WERI-Rb-1 (cell line): ENCODE measurements at regions not wholly inside any gene's neighbourhood (a gene's known extent, or its start where the extent isn't known, plus 50 kb on each side); places are given as distances from the start of the nearest gene placed in this dataset.
A peak's percentile ranks its signal among the peaks of the same experiment; 100 is the strongest.
"Not testable (repeated sequence)": the region's sequence is repeated elsewhere in the genome, so short reads cannot be mapped to it uniquely, and the experiment has no call there.

Source experiments
- DNase-seq: peaks from one replicate; pipeline ENCODE4 v3.0.0-alpha.2; 2020
- H3K27ac ChIP-seq: fragments of 250-450 bp; sonication (Bioruptor Pico); 2 replicates; pipeline ENCODE4 v1.5.1; 2020; ENCODE audit warnings: mild to moderate bottlenecking, moderate library complexity
- H3K27me3 ChIP-seq: fragments of 250-450 bp; sonication (Bioruptor Pico); 2 replicates; pipeline ENCODE4 v1.5.1; 2021; ENCODE audit warnings: mild to moderate bottlenecking, low read depth, moderate library complexity; ENCODE audit not compliant: insufficient read depth, severe bottlenecking
- H3K36me3 ChIP-seq: fragments of 250-450 bp; sonication (Bioruptor Pico); 2 replicates; pipeline ENCODE4 v1.5.1; 2020; ENCODE audit warnings: mild to moderate bottlenecking, moderate library complexity
- H3K4me3 ChIP-seq: 2 replicates; pipeline ENCODE4 v1.5.1; 2011; ENCODE audit warnings: low read depth, mild to moderate bottlenecking, control low read depth, low read length
- H3K9me3 ChIP-seq: fragments of 250-450 bp; sonication (Bioruptor Pico); 2 replicates; pipeline ENCODE4 v1.5.1; 2021; ENCODE audit warnings: mild to moderate bottlenecking, moderate library complexity; ENCODE audit not compliant: severe bottlenecking
- TF ChIP-seq, protein P1 (sequence below): IDR thresholded peaks from 2 replicates; pipeline ENCODE4 v1.5.1; 2011; ENCODE audit warnings: low read depth, mild to moderate bottlenecking, control low read depth, inconsistent platforms, low read length

DNA sequence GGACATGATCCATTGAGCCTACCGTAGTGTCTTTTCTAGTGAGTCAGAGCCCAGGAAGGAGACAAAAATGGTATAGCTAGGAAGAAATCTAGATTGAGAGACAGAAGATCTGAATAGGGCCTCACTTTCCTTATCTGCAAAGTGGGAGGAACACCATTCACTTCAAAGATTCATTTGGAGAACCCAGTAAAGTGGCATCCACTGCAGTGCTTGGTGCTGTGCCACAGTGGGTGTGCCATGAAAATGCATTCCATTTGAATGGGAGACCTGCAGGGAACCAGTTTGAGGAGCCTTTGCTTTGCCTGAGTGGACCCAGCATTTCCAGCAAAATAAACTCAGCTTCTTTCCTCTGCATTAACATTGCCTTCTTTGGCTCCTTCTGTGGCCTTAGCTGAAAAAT lies 470.5 kb upstream of the CADM1 start:
- H3K27ac ChIP-seq: no peak overlapping the region
- no peak for DNase-seq

DNA sequence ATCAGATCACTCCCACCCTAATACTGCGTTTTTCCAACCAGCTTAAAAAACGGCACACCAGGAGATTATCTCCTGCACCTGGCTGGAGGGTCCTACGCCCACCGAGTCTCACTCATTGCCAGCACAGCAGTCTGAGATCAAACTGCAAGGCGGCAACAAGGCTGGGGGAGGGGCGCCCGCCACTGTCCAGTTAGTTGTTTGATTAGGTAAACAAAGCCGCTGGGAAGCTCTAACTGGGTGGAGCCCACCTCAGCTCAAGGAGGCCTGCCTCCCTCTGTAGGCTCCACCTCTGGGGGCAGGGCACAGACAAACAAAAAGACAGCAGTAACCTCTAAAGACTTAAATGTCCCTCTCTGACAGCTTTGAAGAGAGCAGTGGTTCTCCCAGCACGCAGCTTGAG lies 463.0 kb upstream of the CADM1 start:
- not testable (repeated sequence) for H3K27me3 ChIP-seq, H3K4me3 ChIP-seq, H3K27ac ChIP-seq, H3K9me3 ChIP-seq, H3K36me3 ChIP-seq
- DNase-seq: peak; percentile 29

More for the DNA sequence above, 470.5 kb upstream of the CADM1 start:
- no peaks in the 10 kb centered on the region for H3K36me3 ChIP-seq
- TF ChIP-seq, protein P1, sequence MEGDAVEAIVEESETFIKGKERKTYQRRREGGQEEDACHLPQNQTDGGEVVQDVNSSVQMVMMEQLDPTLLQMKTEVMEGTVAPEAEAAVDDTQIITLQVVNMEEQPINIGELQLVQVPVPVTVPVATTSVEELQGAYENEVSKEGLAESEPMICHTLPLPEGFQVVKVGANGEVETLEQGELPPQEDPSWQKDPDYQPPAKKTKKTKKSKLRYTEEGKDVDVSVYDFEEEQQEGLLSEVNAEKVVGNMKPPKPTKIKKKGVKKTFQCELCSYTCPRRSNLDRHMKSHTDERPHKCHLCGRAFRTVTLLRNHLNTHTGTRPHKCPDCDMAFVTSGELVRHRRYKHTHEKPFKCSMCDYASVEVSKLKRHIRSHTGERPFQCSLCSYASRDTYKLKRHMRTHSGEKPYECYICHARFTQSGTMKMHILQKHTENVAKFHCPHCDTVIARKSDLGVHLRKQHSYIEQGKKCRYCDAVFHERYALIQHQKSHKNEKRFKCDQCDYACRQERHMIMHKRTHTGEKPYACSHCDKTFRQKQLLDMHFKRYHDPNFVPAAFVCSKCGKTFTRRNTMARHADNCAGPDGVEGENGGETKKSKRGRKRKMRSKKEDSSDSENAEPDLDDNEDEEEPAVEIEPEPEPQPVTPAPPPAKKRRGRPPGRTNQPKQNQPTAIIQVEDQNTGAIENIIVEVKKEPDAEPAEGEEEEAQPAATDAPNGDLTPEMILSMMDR: no peak
- peaks cover 3% of the 10 kb centered on the region for H3K9me3 ChIP-seq
- H3K27me3 ChIP-seq: no peaks in the 10 kb centered on the region
- no peak overlapping the region for H3K4me3 ChIP-seq

DNA sequence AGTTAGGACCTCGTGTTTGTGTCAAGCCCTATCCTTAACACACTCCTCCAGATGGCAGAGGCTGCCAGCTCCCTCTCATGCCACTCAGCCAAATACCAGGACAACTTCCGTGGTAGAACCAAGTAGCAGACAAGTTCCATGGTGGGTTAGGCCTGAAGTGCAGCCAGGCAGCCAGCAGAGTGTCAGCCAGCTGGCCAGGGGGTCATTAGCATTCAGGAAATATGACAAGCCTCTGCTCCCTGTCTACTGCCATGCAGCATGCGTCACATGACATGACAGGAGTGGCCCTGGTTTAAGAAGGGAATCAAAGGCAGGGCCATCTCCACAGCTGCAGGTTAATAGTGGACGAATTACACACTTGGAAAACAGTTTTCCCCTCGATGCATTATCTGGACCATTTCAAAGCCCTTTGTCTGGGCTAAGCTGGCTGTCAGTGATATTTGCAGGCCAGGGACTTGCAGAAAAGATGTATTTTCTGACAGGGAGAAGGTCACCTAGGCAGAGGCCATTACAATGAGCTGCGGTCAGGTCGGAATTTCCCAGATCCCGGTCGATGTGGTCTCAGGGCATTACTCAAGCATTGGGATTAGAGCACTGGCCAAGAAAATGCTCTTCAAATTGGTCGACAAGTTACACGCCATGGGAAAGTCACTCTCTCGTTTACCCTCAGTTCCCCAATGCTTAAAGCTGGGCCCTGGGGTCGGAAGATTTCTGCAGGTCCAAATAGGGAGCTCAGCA lies 461.7 kb upstream of the CADM1 start:
- TF ChIP-seq, protein P1: no peak
- no peak for DNase-seq
- H3K36me3 ChIP-seq: no peaks in the 10 kb centered on the region
- H3K27ac ChIP-seq: no peak overlapping the region
- H3K27me3 ChIP-seq: no peaks in the 10 kb centered on the region
- peaks cover 4% of the 10 kb centered on the region for H3K9me3 ChIP-seq
- H3K4me3 ChIP-seq: no peak overlapping the region

DNA sequence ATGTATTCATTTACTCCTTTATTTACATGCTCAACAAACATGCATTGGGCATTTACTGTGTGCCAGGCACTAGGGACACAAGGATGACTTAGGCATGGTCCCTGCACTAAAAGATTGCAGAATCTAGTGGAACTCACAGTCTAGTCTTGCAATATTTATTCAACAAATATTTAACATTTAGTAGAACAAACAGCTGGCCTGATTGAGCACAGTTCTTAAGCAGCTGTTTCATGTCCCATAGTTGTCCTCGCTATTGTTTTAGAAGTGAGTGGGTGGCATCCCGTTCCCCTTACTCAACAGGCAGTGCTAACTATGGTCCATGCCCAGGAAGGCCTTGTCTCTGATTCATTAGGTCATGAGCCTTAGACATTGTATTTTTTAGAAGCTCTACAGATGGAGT lies 459.9 kb upstream of the CADM1 start:
- TF ChIP-seq, protein P1: no peak

DNA sequence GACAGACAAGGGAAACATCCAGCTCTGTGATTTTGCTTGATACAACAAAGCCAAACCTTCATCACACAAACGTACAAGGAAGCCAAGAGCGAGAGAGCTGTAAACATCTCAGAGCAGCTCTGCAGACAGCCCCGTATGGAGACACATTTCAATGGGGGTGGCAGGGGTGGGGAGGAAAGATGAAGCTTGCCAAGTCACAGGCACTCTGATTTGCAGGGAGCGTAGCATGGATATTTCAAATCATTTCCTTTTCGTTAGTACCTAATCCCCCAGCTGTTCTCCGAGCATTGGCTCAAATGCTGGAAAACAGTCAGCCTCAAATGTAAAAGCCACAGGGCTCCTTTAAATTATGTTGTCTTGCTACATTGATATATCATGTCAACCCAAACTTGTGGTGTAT lies 458.9 kb upstream of the CADM1 start:
- no peak overlapping the region for H3K4me3 ChIP-seq
- TF ChIP-seq, protein P1: no peak
- no peak overlapping the region for H3K27ac ChIP-seq
- peaks cover 4% of the 10 kb centered on the region for H3K9me3 ChIP-seq
- H3K27me3 ChIP-seq: no peaks in the 10 kb centered on the region
- no peaks in the 10 kb centered on the region for H3K36me3 ChIP-seq
- no peak for DNase-seq

More for the DNA sequence above, 459.9 kb upstream of the CADM1 start:
- Histone ChIP-seq H3K27ac (no peak overlapping the region), H3K4me3 (no peak overlapping the region), H3K27me3 (no peaks in the 10 kb centered on the region), H3K36me3 (no peaks in the 10 kb centered on the region), H3K9me3 (peaks cover 4% of the 10 kb centered on the region)
- DNase-seq: no peak

DNA sequence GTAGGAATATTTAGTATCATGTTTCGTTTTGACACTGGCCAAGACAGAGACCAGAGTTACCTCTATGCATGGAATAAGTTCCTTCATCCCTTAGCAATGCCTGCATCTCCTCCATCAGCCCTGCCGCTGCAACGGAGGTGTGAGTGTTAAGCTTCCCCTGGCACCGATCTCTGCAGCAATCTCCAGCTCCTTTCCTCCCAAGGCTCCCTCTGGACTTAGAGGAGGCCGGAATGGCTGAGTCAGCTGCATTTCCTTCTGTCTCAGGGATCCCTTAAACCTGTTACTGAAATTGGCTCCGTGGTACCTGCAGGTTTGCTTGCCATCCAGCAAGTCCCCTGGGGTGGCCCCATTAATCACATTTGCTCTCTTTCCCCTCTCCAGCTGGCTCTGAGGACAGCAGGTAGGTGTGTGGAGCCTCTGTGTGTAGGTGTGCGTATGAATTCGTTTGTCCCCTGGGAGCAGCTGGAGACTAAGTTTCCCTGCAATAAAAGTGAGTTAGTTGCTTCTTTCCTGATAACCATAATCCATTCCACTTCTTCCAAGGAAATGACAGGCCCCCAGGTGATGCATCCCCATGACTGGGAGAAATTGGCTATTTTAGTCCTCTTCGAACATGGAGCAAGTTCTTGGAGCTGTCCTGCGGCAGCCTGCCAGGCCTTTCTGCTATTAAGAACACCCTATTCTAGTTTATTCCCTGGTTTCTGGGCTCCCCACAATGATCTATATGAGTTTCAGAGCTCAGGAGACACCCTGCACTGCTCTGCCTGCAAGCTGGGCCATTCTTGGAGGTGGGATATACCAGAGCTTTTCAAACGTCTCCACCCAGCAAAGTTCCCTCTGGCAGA lies 457.2 kb upstream of the CADM1 start:
- no peaks in the 10 kb centered on the region for H3K27me3 ChIP-seq
- no peak overlapping the region for H3K27ac ChIP-seq
- H3K4me3 ChIP-seq: no peak overlapping the region
- peak; percentile 22 for DNase-seq
- H3K9me3 ChIP-seq: no peaks in the 10 kb centered on the region
- H3K36me3 ChIP-seq: no peaks in the 10 kb centered on the region
- TF ChIP-seq, protein P1: no peak
